ENCODE measurements at regions not wholly inside any gene's neighbourhood (a gene's known extent, or its start where the extent isn't known, plus 50 kb on each side); places are given as distances from the start of the nearest gene placed in this dataset.

DNA sequence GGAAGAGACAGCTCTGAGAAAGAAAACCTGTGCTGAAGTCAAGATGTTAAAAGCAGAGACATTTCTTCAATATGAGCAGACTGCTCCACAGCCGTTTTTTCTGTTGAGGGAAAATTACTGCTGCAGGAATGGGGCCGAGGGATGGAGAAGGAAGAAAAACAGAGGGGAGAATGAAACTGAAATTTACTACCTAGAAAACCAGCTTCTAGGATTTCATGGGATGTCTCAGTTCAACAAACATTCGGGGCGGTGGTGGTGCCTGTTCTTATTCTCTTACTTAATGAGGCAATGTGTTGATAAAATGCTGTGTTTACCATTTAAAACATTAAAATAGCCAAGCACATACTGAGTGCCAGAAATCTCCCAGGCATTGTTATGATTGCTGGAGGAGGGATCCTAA is 557.1 kb upstream of the MEX3C start:
- no peak for FAIRE-seq
- CTCF ChIA-PET (ENCODE audit: partially characterized antibody) = interaction anchor here (0.6 kb wide), 1 partner anchor 84 kb away, joined by 3 read pairs; no protein-coding TSS in a partner anchor
- no peak overlapping the region for H2AFZ ChIP-seq (ENCODE audit: low read length)
- TF ChIP-seq POU5F1 (IDR thresholded peaks at IDR 0.05; ENCODE audit: low read depth, low read length) = no peak
- TF ChIP-seq RFX5 (IDR thresholded peaks at IDR 0.05; ENCODE audit: borderline replicate concordance, low read depth, low read length) = no peak
- no peak for TF ChIP-seq NANOG (IDR thresholded peaks at IDR 0.05; ENCODE audit: insufficient read depth, low read depth, low read length, poor library complexity, severe bottlenecking)
- TF ChIP-seq CHD1 (IDR thresholded peaks at IDR 0.05; ENCODE audit: low read depth, low read length) = no peak
- TF ChIP-seq NRF1 (IDR thresholded peaks at IDR 0.05; ENCODE audit: low read depth, low read length) = no peak
- no peak for TF ChIP-seq RXRA (IDR thresholded peaks at IDR 0.05; ENCODE audit: insufficient read depth, low read depth, low read length)

More for the DNA sequence above, 557.1 kb upstream of the MEX3C start:
- Histone ChIP-seq H3K79me1 (ENCODE audit: low read depth, low read length) (no peaks in the 10 kb centered on the region), H3K27me3 (replicated peaks in 1 of 4; ENCODE audit: control insufficient read depth in 3 of 4, extremely low read depth in 1 of 4, insufficient read depth in 3 of 4, low read length in 3 of 4) (no peaks in the 10 kb centered on the region), H2BK5ac (ENCODE audit: low read depth, low read length) (no peak overlapping the region), H3K14ac (ENCODE audit: insufficient read length) (no peak overlapping the region), H3K23ac (ENCODE audit: insufficient read length) (no peak overlapping the region), H2AK5ac (ENCODE audit: low read depth, low read length) (no peak overlapping the region), H3K4ac (replicated peaks; ENCODE audit: insufficient read length, low read depth, low read length) (no peak overlapping the region), H4K91ac (replicated peaks; ENCODE audit: insufficient read length, low read length) (no peak overlapping the region), H2BK15ac (ENCODE audit: low read length) (no peak overlapping the region), H3K36me3 (ENCODE audit: control insufficient read depth in 2 of 4, insufficient read depth in 4 of 4, low read length in 3 of 4) (no peaks in the 10 kb centered on the region), H2BK12ac (ENCODE audit: low read depth, low read length) (no peak overlapping the region), H3K27ac (ENCODE audit: low read depth, low read length) (no peak overlapping the region), H3K4me1 (replicated peaks in 1 of 4; ENCODE audit: control insufficient read depth in 3 of 4, insufficient read depth in 4 of 4, low read length in 3 of 4) (peaks cover 0 to 4% (median 0%) of the 10 kb centered on the region in 4 experiments; a peak in 2 of 7 replicates), H3K56ac (replicated peaks; ENCODE audit: insufficient read length, low read depth, low read length) (no peak overlapping the region), H3K23me2 (ENCODE audit: low read depth, low read length) (no peaks in the 10 kb centered on the region), H3K4me3 (ENCODE audit: extremely low read depth in 1 of 4, insufficient read depth in 2 of 4, low read depth in 3 of 4, low read length in 4 of 4) (no peak overlapping the region), H3K18ac (ENCODE audit: extremely low read depth, low read length) (no peak overlapping the region), H4K20me1 (replicated peaks in 1 of 2; ENCODE audit: control insufficient read depth in 1 of 2, insufficient read depth in 2 of 2, low read length in 2 of 2) (no peaks in the 10 kb centered on the region), H2BK120ac (replicated peaks; ENCODE audit: low read depth, low read length) (no peak overlapping the region), H2BK20ac (ENCODE audit: low read length) (no peak overlapping the region), H3K9ac (replicated peaks in 1 of 4; ENCODE audit: extremely low read depth in 1 of 4, low read depth in 3 of 4, low read length in 3 of 4) (no peak overlapping the region), H3K4me2 (ENCODE audit: insufficient read depth in 1 of 2, low read depth in 2 of 2, low read length in 2 of 2) (no peak overlapping the region), H4K8ac (ENCODE audit: extremely low read depth, insufficient read depth, low read length) (no peak overlapping the region), H3K79me2 (ENCODE audit: control insufficient read depth in 1 of 2, insufficient read depth in 2 of 2, low read length in 2 of 2) (no peaks in the 10 kb centered on the region), H3K9me3 (ENCODE audit: insufficient read depth in 2 of 2, low read depth in 1 of 2, low read length in 1 of 2) (no peaks in the 10 kb centered on the region), H4K5ac (ENCODE audit: insufficient read length, low read depth, low read length) (no peak overlapping the region)
- WGBS, 2 experiments (ENCODE audit: extremely low coverage in 1 of 2, insufficient coverage in 1 of 2, insufficient read length in 1 of 2, insufficient replicate concordance in 2 of 2, low coverage in 1 of 2, low lambda C conversion rate in 2 of 2, missing lambda C conversion rate in 1 of 2) = 98% methylated on average over 4 of the region's 4 CpGs; no CpG with 5 or more reads in 1 of the 2 experiments
- DNase-seq (ENCODE audit: low read depth in 1 of 2, low spot score in 2 of 2) = no peak
- POLR2A ChIA-PET (ENCODE audit: partially characterized antibody) = no interaction called here
